Esophagus mucosa (tissue), 1 donor: ENCODE measurements at regions not wholly inside any gene's neighbourhood (a gene's known extent, or its start where the extent isn't known, plus 50 kb on each side); places are given as distances from the start of the nearest gene placed in this dataset.

ENCODE experiments used
- ATAC-seq: fragments of 200-7000 bp; cut with Tn5 transposase; one replicate; pipeline ENCODE4 v1.9.1; 2020
- donor health status: DM: yes; HTN: yes; CAD: no.

GRCh38 chr10:62453274-62453673 is 79.1 kb downstream of the ZNF365 start:
- no peak for ATAC-seq

- ATAC-seq = no peak
Observed at GRCh38 chr10:62454687-62455397, 80.7 kb downstream of the ZNF365 start.

DNA sequence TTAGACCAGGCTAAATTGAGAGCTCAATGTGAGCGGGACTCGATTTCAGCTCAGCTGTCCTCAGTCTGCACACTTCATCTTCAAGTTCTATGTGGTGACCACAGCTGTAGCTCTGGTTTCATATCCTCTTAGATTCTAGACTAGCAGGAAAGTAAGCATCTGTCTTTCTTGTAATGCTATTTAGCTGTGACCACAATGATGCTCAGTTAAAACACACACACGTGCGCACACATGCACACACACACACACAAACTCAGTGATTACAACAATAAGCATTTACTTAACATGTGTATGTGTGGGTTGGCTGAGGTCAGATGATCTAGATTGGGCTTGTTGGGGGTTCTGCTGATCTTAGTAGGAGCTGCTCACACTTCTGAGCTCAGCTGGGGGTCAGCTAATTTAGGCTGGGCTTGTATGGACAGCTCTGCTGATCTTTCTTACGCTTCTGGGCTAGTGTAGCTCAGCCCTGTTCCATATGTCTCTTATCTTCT is 82.5 kb downstream of the ZNF365 start:
- ATAC-seq = peak; percentile 70

GRCh38 chr10:62457196-62457595 is 83.0 kb downstream of the ZNF365 start:
- ATAC-seq = no peak

DNA sequence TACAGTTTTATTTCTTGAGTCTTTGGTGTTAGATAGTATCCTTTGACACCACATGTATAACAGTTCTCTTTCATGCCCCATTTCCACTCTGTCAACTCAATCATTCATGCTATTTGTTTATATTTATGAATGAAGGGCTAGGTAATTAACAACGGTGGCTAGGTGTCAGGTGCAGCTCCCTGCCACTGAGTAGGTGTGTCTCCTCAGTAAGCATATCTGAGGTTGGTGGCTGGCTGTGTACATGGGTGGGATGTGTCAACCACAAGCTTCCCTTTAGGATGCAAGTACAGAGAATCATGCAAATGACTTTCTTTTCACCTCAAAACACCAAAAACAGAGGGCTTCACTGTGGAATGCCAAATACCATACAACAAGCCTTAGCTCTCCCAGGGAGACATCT is 83.4 kb downstream of the ZNF365 start:
- ATAC-seq = no peak

DNA sequence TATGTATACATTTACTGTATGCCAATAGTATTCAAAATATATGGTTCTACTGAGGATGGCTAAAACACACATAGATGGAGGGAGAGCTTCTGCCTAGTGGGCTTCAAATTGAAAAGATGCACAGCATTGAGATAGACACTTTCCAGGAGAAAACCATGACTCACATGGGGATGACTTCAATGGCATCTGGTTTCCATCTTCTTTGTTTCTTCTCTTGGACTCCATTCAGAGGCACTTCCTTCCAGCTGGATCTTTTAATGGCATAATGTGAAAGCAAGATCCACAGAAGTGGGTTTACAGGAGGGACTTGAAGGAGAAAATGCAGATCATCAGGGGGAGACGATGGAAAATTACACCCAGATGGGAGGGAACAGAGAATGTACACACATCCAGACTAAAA is 84.9 kb downstream of the ZNF365 start:
- no peak for ATAC-seq

GRCh38 chr10:62459500-62459899 is 85.3 kb downstream of the ZNF365 start:
- no peak for ATAC-seq

DNA sequence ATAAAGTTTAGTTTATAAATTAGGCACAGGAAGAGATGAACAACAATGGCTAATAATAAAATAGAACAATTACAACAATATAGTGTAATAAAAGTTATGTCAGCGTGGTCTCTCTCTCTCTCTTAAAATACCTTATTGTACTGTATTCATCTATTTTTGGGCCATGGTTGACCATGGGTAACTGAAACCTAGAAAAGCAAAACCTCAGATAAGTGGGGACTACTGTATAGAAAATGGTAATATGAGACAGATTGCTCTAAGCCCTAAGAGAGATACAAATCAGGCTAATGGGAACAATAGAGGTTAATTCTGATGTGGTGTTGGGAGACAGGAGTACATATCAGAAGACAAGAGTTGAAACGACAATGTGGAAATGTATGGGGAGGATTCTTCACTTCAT is 86.2 kb downstream of the ZNF365 start:
- no peak for ATAC-seq

DNA sequence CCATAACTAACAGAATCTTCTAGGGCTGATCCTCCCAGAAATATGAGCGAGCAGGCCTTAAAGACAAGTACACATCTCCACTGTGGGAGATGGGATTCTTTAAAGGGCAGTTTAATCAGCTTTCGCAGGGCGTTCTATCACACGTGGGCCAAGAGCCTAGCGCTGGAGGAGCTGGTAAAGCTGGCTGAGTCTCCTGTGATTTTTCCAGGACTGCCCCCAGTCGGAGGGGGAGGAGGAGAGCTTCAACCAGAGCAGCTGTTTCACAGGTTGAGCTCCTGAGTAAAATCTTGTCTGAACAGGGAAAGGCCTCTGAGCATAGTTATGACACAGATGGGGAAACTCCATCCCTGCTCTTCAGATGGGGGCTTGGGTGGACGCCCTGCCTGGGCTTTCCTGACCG is 87.0 kb downstream of the ZNF365 start:
- no peak for ATAC-seq

GRCh38 chr10:62462461-62462860 is 88.3 kb downstream of the ZNF365 start:
- ATAC-seq = no peak

DNA sequence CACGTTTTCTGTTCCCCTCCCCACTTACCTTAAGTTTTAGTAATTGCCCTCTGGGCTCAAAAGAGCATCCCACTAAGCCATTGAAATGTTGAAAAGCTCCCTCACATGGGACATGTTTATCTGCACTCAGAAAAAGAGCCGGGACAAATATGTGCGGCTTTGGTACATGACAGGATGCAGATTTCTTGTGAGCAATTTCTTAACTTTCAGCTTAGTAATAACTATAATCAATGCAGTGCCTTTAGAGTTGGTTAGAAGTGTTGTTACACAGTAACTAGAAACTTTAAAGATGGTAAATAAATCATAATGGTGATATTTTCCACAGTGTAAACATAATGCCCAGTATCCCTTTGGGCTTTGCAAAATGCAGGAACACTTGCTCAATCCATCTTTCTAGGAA is 89.2 kb downstream of the ZNF365 start:
- no peak for ATAC-seq

- no peak for ATAC-seq
Observed at GRCh38 chr10:62464308-62464707, 90.1 kb downstream of the ZNF365 start.

GRCh38 chr10:62466590-62466989 is 92.4 kb downstream of the ZNF365 start:
- no peak for ATAC-seq

DNA sequence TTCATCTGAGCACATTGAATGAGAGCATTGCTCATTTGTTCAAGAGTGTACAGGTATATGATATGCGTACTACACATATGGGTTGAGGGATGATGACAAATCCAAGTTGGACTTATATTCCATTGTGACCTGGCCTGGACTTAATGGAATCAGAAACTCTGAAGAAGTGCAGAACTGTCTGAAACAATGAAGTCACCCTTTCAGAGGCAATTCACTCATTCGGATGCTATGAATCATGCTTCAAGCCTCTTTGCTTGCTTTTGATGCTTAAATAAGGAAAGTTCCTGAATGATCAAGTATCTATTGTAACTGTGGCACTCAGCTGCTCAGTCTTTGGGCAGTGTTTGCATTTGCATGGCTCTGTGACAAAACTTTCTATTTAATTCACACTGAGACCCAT is 93.4 kb downstream of the ZNF365 start:
- ATAC-seq = no peak

GRCh38 chr10:62471711-62472110 is 97.5 kb downstream of the ZNF365 start:
- no peak for ATAC-seq

GRCh38 chr10:62473241-62473640 is 99.1 kb downstream of the ZNF365 start:
- ATAC-seq = no peak

DNA sequence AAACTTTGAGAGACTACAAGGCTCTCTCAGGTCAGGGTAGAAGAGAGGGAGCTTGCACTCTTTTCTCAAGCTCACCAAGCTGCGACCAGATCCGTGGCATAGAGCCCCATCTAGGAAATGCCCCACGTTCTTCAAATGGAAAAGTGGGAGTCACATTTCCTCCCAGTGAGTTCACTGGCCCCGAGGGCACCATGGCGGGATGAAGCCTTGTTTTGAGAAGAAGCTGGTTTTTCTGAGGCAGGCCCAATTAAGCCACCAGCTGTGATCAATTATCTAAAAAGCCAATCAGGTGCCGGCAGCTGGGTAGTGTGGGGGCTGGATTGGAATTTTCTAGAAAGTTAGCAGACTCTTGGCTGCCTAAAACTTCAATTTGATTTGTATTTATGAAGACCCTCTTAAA is 101.4 kb downstream of the ZNF365 start:
- no peak for ATAC-seq

DNA sequence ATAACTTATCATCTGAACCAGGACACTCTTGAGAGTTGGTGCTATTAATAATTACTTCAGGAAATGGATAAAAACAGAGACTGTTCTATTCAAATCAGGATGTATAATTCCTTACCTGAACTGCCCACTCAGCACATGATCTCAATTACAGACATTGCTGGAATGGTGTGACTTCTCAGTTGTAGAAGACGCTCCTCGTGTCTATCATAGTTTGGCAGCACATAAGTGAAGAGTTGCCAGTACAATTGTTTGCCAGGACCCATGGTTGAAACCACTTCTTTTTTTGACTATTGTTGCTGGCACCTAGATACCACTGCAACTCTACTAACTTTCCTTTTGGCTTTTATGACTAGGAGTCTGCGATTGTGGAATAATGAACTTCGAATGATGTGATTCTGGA is 105.4 kb downstream of the ZNF365 start:
- ATAC-seq = no peak

GRCh38 chr10:62480196-62480595 is 106.0 kb downstream of the ZNF365 start:
- ATAC-seq = no peak

GRCh38 chr10:62482581-62482980 is 108.4 kb downstream of the ZNF365 start:
- no peak for ATAC-seq

GRCh38 chr10:62491597-62491996 is 117.4 kb downstream of the ZNF365 start:
- ATAC-seq = peak; percentile 35

DNA sequence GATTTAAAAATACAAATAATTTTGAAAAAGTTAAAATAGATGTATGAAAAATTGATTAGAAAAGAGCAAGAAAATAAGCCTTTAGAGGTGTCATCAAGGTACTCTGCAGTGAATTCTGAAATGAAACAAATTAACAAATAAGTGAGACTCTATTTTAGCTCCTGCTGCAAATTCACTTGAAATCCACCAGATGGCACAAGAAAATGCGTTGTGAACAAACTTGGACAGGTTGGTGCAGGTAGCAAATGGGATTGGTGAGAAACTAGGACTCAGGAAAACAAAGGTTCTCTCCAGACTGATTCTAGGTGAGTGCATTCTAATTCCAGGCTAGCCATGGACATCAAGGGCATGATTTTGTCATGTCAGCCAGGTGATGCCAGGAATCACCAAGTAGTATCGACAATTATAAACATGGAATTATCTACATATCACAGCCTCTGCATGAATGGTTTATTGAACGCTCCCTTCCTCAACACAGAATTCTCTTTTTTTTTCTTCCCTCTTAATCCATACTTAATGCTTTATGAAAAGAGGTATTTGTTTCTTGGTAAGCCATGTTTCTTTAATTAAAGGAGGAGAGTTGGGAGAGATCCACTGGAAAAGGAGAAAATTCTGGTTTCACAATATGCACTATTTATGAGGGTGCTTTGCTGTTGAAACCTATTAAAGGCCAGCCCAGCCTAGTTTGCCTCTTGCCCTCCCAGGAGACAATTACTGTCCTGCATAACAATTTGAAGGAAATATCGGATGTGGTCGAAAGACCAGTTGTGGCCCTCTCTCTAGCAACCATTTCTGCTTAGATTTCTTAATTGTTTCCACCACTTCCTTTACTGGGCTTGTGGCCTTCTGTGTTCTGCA is 118.1 kb downstream of the ZNF365 start:
- ATAC-seq = peak; percentile 47

GRCh38 chr10:62492870-62493180 is 118.7 kb downstream of the ZNF365 start:
- no peak for ATAC-seq

GRCh38 chr10:62496925-62497324 is 122.8 kb downstream of the ZNF365 start:
- ATAC-seq = no peak
